GM23338 (cell line): ENCODE measurements at regions not wholly inside any gene's neighbourhood (a gene's known extent, or its start where the extent isn't known, plus 50 kb on each side); places are given as distances from the start of the nearest gene placed in this dataset.
A peak's percentile ranks its signal among the peaks of the same experiment; 100 is the strongest.

Experiments used
- ATAC-seq: fragments of 200-7000 bp; cut with Tn5 transposase; 3 replicates; pipeline ENCODE4 v1.9.1; 2020
- DNase-seq: peaks from one replicate; pipeline ENCODE4 v3.0.0-alpha.2; 2015; ENCODE audit warnings: low spot score
- H2AFZ ChIP-seq: fragments of 200-600 bp; sonication (generic); 2 replicates; pipeline ENCODE4 v1.8.0; 2016; ENCODE audit warnings: antibody characterized with exemption, mild to moderate bottlenecking, moderate library complexity
- H3F3A ChIP-seq: fragments of 200-600 bp; sonication (generic); replicated peaks from 2 replicates; pipeline ENCODE4 v1.8.0; 2017; ENCODE audit warnings: antibody characterized with exemption, mixed run types, low read depth
- H3K27ac ChIP-seq: fragments of 200-600 bp; sonication (generic); 2 replicates; pipeline ENCODE4 v1.6.1; 2016; ENCODE audit warnings: low read depth
- H3K27me3 ChIP-seq: fragments of 200-600 bp; sonication (generic); 2 replicates; pipeline ENCODE4 v1.8.0; 2016; ENCODE audit warnings: mild to moderate bottlenecking, mixed run types, moderate library complexity; ENCODE audit not compliant: insufficient read depth
- H3K36me3 ChIP-seq: fragments of 200-600 bp; sonication (generic); 2 replicates; pipeline ENCODE4 v1.8.0; 2016; ENCODE audit warnings: mild to moderate bottlenecking; ENCODE audit not compliant: insufficient read depth
- H3K4me1 ChIP-seq: fragments of 200-600 bp; sonication (generic); 2 replicates; pipeline ENCODE4 v1.8.0; 2016; ENCODE audit warnings: mild to moderate bottlenecking, moderate library complexity; ENCODE audit not compliant: insufficient read depth
- H3K4me2 ChIP-seq: fragments of 200-600 bp; sonication (generic); 2 replicates; pipeline ENCODE4 v1.7.1; 2017; ENCODE audit warnings: mixed run types
- H3K4me3 ChIP-seq: fragments of 200-600 bp; sonication (generic); 2 replicates; pipeline ENCODE4 v1.6.1; 2016; ENCODE audit warnings: mixed run types
- H3K79me2 ChIP-seq: fragments of 200-600 bp; sonication (generic); replicated peaks from 2 replicates; pipeline ENCODE4 v1.8.0; 2017; ENCODE audit warnings: mild to moderate bottlenecking; ENCODE audit not compliant: insufficient read depth
- H3K9me2 ChIP-seq: fragments of 200-600 bp; sonication (generic); 2 replicates; pipeline ENCODE4 v1.8.0; 2017; ENCODE audit not compliant: insufficient read depth
- H4K20me1 ChIP-seq: fragments of 200-600 bp; sonication (generic); replicated peaks from 2 replicates; pipeline ENCODE4 v1.8.0; 2017; ENCODE audit warnings: mild to moderate bottlenecking; ENCODE audit not compliant: insufficient read depth
- H3K27ac Mint-ChIP-seq: 2 replicates; pipeline ENCODE4 v1.8.0; 2020; ENCODE audit warnings: inconsistent platforms, mild to moderate bottlenecking, moderate library complexity, mixed read lengths
- H3K27me3 Mint-ChIP-seq: 3 replicates; pipeline ENCODE4 v1.8.0; 2022; ENCODE audit warnings: low read depth, mild to moderate bottlenecking, moderate library complexity, mixed read lengths, inconsistent platforms; ENCODE audit not compliant: insufficient read depth, poor library complexity
- H3K36me3 Mint-ChIP-seq: 3 replicates; pipeline ENCODE4 v1.8.0; 2021; ENCODE audit warnings: low read depth, mild to moderate bottlenecking, inconsistent platforms, moderate library complexity, mixed read lengths
- H3K4me1 Mint-ChIP-seq: 3 replicates; pipeline ENCODE4 v1.8.0; 2020; ENCODE audit warnings: mild to moderate bottlenecking, inconsistent platforms, mixed read lengths
- H3K4me3 Mint-ChIP-seq: 3 replicates; pipeline ENCODE4 v1.8.0; 2021; ENCODE audit warnings: moderate library complexity, mild to moderate bottlenecking, inconsistent platforms, mixed read lengths
- H3K9me3 Mint-ChIP-seq: 3 replicates; pipeline ENCODE4 v1.8.0; 2020; ENCODE audit warnings: moderate library complexity, mild to moderate bottlenecking, inconsistent platforms, mixed read lengths
- CREB1 ChIP-seq: fragments of 250-450 bp; sonication (Bioruptor Pico); IDR thresholded peaks from 2 replicates; pipeline ENCODE4 v1.5.0; 2020; ENCODE audit warnings: low read depth, mild to moderate bottlenecking, moderate library complexity
- CTCF ChIP-seq, 2 experiments: fragments of 200-600 bp in 1 of 2; sonication (generic) in 1 of 2; conservative IDR thresholded peaks; 2 replicates each; pipeline versions ENCODE4 v1.5.1 to v1.6.1; 2016 to 2017; ENCODE audit warnings: antibody characterized with exemption in 2 of 2, low read depth in 2 of 2, mild to moderate bottlenecking in 2 of 2, moderate library complexity in 1 of 2
- ETS1 ChIP-seq: IDR thresholded peaks from 2 replicates; pipeline ENCODE4 v1.6.1; 2016; ENCODE audit warnings: antibody characterized with exemption
- EZH2 ChIP-seq: fragments of 200-600 bp; sonication (generic); IDR thresholded peaks from one replicate; pipeline ENCODE4 v1.8.0; 2017; ENCODE audit warnings: antibody characterized with exemption, mild to moderate bottlenecking, low read depth; ENCODE audit not compliant: unreplicated experiment
- EZH2phosphoT487 ChIP-seq: fragments of 200-600 bp; sonication (generic); IDR thresholded peaks from one replicate; pipeline ENCODE4 v1.8.1; 2018; ENCODE audit warnings: antibody characterized with exemption; ENCODE audit not compliant: unreplicated experiment
- NANOG ChIP-seq: IDR thresholded peaks from 2 replicates; pipeline ENCODE4 v1.6.1; 2016; ENCODE audit warnings: antibody characterized with exemption, borderline replicate concordance
- POLR2AphosphoS5 ChIP-seq: IDR thresholded peaks from 2 replicates; pipeline ENCODE4 v1.6.1; 2016; ENCODE audit warnings: antibody characterized with exemption, low read depth
- REST ChIP-seq: IDR thresholded peaks from one replicate; pipeline ENCODE4 v1.6.1; 2018; ENCODE audit warnings: antibody characterized with exemption; ENCODE audit not compliant: unreplicated experiment
- STAT1 ChIP-seq: IDR thresholded peaks from one replicate; pipeline ENCODE4 v1.6.1; 2016; ENCODE audit warnings: antibody characterized with exemption; ENCODE audit not compliant: unreplicated experiment
- ZNF462 ChIP-seq: fragments of 250-450 bp; sonication (Bioruptor Pico); IDR thresholded peaks from 2 replicates; pipeline ENCODE4 v1.5.0; 2020; ENCODE audit warnings: mild to moderate bottlenecking, moderate library complexity

GRCh38 chr7:81516898-81517297 is 252.9 kb downstream of the HGF start:
- H3K27me3 Mint-ChIP-seq = no peaks in the 10 kb centered on the region
- H3F3A ChIP-seq = no peaks in the 10 kb centered on the region
- no peaks in the 10 kb centered on the region for H4K20me1 ChIP-seq
- TF ChIP-seq ZNF462 = no peak
- no peak for TF ChIP-seq REST
- no peak for TF ChIP-seq EZH2
- TF ChIP-seq CREB1 = no peak
- no peak for TF ChIP-seq NANOG
- no peak for TF ChIP-seq EZH2phosphoT487
- no peak for TF ChIP-seq STAT1
- TF ChIP-seq POLR2AphosphoS5 = no peak
- no peak for TF ChIP-seq CTCF (conservative IDR thresholded peaks at IDR 0.05; ENCODE audit: low read depth in 2 of 2)
- no peak for TF ChIP-seq ETS1
- no peaks in the 10 kb centered on the region for H3K36me3 ChIP-seq
- no peaks in the 10 kb centered on the region for H3K4me1 ChIP-seq
- H3K27ac ChIP-seq = no peak overlapping the region
- H3K4me3 ChIP-seq = no peak overlapping the region
- no peak overlapping the region for H3K4me2 ChIP-seq
- peaks cover 3% of the 10 kb centered on the region; the same call in 1 of the 3 replicates for H3K4me1 Mint-ChIP-seq
- H3K36me3 Mint-ChIP-seq = no peaks in the 10 kb centered on the region
- H3K27ac Mint-ChIP-seq = 0 out of 2 replicates have a peak overlapping the region, but pooled peaks have one; percentile 62
- ATAC-seq (no peak), DNase-seq (no peak)
- H3K9me2 ChIP-seq = no peaks in the 10 kb centered on the region
- no peaks in the 10 kb centered on the region for H3K27me3 ChIP-seq
- H3K79me2 ChIP-seq = no peaks in the 10 kb centered on the region
- H2AFZ ChIP-seq = no peak overlapping the region
- H3K9me3 Mint-ChIP-seq = no peaks in the 10 kb centered on the region; the same call in 2 of the 3 replicates
- no peak overlapping the region for H3K4me3 Mint-ChIP-seq
